HG03565 (cell line): ENCODE measurements at regions not wholly inside any gene's neighbourhood (a gene's known extent, or its start where the extent isn't known, plus 50 kb on each side); places are given as distances from the start of the nearest gene placed in this dataset.

Source experiments
- ATAC-seq: cut with Tn5 transposase; IDR thresholded peaks from one replicate; pipeline ENCODE4 v1.9.1; 2021; ENCODE audit warnings: mild to moderate bottlenecking, moderate library complexity; ENCODE audit not compliant: unreplicated experiment

DNA sequence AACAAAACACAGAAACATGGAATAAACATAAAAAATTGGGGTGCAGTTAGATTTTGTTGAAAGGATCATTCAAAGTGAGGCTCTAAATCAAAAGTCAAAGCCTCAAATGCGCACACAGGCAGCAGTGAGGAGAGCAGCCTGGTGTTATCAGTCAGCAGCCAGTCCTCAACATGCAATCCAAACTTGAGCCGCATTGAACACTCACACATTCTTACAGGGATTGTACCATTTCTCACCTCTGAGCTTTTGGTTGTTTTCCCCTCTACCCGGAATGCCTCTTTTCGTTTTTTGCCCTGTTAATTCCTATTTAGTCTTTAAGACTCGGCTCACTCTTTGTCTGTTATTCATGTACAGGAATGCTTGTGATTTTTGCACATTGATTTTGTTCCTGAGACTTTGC, 81.1 kb upstream of the PUM3 start:
- ATAC-seq = no peak

- ATAC-seq = no peak
These were observed 80.5 kb upstream of the PUM3 start for GRCh38 chr9:2924380-2924768.

- ATAC-seq = no peak
These were observed 80.0 kb upstream of the PUM3 start for GRCh38 chr9:2923766-2924379.

DNA sequence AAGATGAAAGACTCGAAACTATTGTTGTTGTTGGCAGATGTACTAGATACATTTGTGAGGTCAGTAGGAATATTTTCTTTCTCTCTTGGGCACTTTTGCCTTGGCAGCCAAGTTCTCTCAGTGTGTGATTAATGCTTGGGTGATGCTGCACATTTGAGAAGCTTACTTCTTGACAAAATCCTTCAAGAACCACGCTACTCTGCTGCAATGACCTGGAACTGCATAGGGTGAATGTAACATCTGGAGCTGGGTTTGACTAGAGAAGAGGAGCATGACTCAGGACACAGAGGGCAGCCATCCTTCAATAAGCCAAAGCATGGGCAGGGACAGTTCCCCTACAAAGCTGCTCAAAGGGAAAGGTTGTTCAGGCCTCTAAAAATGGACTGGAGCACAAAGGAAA, 75.5 kb upstream of the PUM3 start:
- no peak for ATAC-seq

- ATAC-seq = no peak
These were observed 72.6 kb upstream of the PUM3 start for GRCh38 chr9:2916382-2916985.

GRCh38 chr9:2913026-2913425, 69.1 kb upstream of the PUM3 start:
- ATAC-seq = no peak

- ATAC-seq = no peak
These were observed 63.5 kb upstream of the PUM3 start for GRCh38 chr9:2907411-2907810.

DNA sequence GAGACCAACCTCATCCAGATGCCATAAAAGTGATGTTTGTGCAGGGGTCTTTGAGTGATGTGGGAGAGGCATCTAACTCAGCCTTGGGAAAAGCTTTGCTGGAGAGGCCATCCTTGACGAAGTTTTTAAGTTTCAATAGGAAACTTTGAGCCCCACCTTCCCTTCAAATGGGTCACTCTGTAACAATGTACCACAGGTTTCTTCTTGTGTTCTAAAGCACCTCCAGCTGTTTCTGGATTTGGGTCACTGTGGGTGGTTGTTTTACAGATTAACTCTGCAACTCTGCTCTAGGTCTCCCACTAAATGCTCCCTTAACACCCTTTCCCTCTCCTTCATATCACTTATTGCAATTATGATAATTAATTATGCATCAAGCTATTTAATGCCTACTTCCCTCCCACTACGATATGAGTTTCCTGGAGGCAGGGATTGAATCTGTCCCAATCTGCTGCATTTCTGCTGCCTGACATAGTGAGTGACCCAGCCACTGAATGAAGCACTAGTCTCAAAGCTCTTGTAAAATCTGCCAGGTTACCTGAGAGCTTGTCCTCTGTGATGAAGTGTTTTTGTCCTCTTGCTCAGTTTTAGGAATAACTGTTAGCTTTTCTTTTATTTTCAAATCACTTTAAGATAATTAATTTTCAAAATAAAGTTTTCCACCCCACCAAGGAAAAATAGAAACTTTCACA, 60.5 kb upstream of the PUM3 start:
- no peak for ATAC-seq
